Natural killer cell (primary cell): ENCODE measurements at regions not wholly inside any gene's neighbourhood (a gene's known extent, or its start where the extent isn't known, plus 50 kb on each side); places are given as distances from the start of the nearest gene placed in this dataset.

Source experiments
- ATAC-seq, 3 donors: fragments of 150-1000 bp in 2 of 3; fragments of 200-7000 bp in 1 of 3; cut with Tn5 transposase; 1 replicate in 1 of 3; 2 replicates in 2 of 3; pipeline ENCODE4 v1.10.0; 2021; ENCODE audit warnings: mild to moderate bottlenecking in 2 of 3, moderate library complexity in 2 of 3
- DNase-seq, 2 donors: peaks; one replicate each; pipeline versions ENCODE4 v3.0.0 to v3.0.0-alpha.2; 2013 to 2021; ENCODE audit warnings: mixed read lengths in 1 of 2
- H3K27ac ChIP-seq: one replicate; pipeline ENCODE4 v1.5.1; 2013; ENCODE audit warnings: mild to moderate bottlenecking, low read length
- H3K27me3 ChIP-seq: one replicate; pipeline ENCODE4 v1.6.1; 2013; ENCODE audit warnings: low read length; ENCODE audit not compliant: control insufficient read depth, insufficient read depth
- H3K36me3 ChIP-seq: one replicate; pipeline ENCODE4 v1.6.1; 2013; ENCODE audit warnings: low read length; ENCODE audit not compliant: control insufficient read depth, insufficient read depth
- H3K4me1 ChIP-seq: one replicate; pipeline ENCODE4 v1.6.1; 2013; ENCODE audit warnings: low read length; ENCODE audit not compliant: control insufficient read depth, insufficient read depth
- H3K4me3 ChIP-seq: one replicate; pipeline ENCODE4 v1.5.1; 2013; ENCODE audit warnings: low read length
- H3K9me3 ChIP-seq: one replicate; pipeline ENCODE4 v1.6.1; 2013; ENCODE audit warnings: low read length; ENCODE audit not compliant: control insufficient read depth, insufficient read depth
- H3K27ac Mint-ChIP-seq, 2 donors: one replicate each; pipeline ENCODE4 v1.8.0; 2022; ENCODE audit warnings: mild to moderate bottlenecking in 2 of 2, mixed read lengths in 2 of 2, moderate library complexity in 1 of 2
- H3K27me3 Mint-ChIP-seq, 2 donors: one replicate each; pipeline ENCODE4 v1.8.0; 2022; ENCODE audit warnings: low read depth in 2 of 2, mixed read lengths in 2 of 2
- H3K36me3 Mint-ChIP-seq: one replicate; pipeline ENCODE4 v1.8.0; 2022; ENCODE audit warnings: mixed read lengths
- H3K4me1 Mint-ChIP-seq, 2 donors: one replicate each; pipeline ENCODE4 v1.8.0; 2022; ENCODE audit warnings: mixed read lengths in 2 of 2
- H3K4me3 Mint-ChIP-seq: one replicate; pipeline ENCODE4 v1.8.0; 2022; ENCODE audit warnings: mild to moderate bottlenecking, moderate library complexity, mixed read lengths
- H3K9me3 Mint-ChIP-seq, 2 donors: one replicate each; pipeline ENCODE4 v1.8.0; 2022; ENCODE audit warnings: mixed read lengths in 2 of 2
- WGBS: methylation state at CpG from one replicate; pipeline ENCODE4 v1.1.7; 2013; ENCODE audit warnings: missing lambda C conversion rate; ENCODE audit not compliant: insufficient coverage; 5-methylcytosine and 5-hydroxymethylcytosine counted together
- intact Hi-C: fragments of 100-400 bp; cut with micrococcal nuclease; formaldehyde crosslinking; loops from one replicate; pipeline ENCODE4 v1.14.2; 2022
- TF ChIP-seq, protein P1 (sequence below): fragments of 200-600 bp; IDR thresholded peaks from one replicate; pipeline ENCODE4 v1.8.0; 2022; ENCODE audit warnings: antibody characterized with exemption

- Mint-ChIP-seq H3K27me3 (peaks cover 8 to 14% of the 10 kb centered on the region in 2 donors), H3K36me3 (no peaks in the 10 kb centered on the region), H3K4me1 (no peaks in the 10 kb centered on the region), H3K27ac (no peak overlapping the region), H3K4me3 (no peak overlapping the region), H3K9me3 (no peaks in the 10 kb centered on the region)
- no peak overlapping the region for H3K27ac ChIP-seq
- H3K27me3 ChIP-seq = no peaks in the 10 kb centered on the region
- no peak overlapping the region for H3K4me3 ChIP-seq
- TF ChIP-seq, protein P1, sequence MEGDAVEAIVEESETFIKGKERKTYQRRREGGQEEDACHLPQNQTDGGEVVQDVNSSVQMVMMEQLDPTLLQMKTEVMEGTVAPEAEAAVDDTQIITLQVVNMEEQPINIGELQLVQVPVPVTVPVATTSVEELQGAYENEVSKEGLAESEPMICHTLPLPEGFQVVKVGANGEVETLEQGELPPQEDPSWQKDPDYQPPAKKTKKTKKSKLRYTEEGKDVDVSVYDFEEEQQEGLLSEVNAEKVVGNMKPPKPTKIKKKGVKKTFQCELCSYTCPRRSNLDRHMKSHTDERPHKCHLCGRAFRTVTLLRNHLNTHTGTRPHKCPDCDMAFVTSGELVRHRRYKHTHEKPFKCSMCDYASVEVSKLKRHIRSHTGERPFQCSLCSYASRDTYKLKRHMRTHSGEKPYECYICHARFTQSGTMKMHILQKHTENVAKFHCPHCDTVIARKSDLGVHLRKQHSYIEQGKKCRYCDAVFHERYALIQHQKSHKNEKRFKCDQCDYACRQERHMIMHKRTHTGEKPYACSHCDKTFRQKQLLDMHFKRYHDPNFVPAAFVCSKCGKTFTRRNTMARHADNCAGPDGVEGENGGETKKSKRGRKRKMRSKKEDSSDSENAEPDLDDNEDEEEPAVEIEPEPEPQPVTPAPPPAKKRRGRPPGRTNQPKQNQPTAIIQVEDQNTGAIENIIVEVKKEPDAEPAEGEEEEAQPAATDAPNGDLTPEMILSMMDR = no peak
- DNase-seq (no peak), ATAC-seq (no peak)
- intact Hi-C loops = no loop called here
- WGBS = 45% methylated on average over 8 of the region's 8 CpGs
- H3K36me3 ChIP-seq = no peaks in the 10 kb centered on the region
- H3K9me3 ChIP-seq = no peaks in the 10 kb centered on the region
- no peaks in the 10 kb centered on the region for H3K4me1 ChIP-seq
Observed at GRCh38 chr4:147103403-147103946, 157.8 kb upstream of the TTC29 start.

DNA sequence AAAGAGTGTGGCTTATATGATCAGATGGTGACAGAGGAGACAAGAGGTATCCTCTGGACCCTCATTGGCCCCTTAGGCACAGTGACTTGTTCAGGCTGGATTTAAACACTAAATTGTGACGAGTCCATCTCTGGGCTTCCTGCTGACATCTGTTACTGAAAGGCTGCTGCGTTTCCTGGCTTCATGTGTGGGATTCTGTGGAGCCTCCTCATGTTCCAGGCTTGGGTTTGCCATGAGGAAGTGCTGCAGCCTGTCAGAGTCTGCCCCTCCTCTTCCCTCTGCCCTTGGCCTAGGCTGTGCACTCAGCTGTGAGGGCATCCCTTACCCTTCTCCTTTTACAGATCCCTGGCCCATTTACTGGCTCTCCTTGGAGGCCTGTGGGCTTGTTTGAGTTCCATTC lies 159.1 kb upstream of the TTC29 start:
- Mint-ChIP-seq H3K36me3 (no peaks in the 10 kb centered on the region), H3K4me1 (no peaks in the 10 kb centered on the region), H3K4me3 (no peak overlapping the region), H3K9me3 (no peaks in the 10 kb centered on the region), H3K27ac (no peak overlapping the region), H3K27me3 (peaks cover 8 to 14% of the 10 kb centered on the region in 2 donors)
- intact Hi-C loops = no loop called here
- no peak overlapping the region for H3K27ac ChIP-seq
- H3K4me3 ChIP-seq = no peak overlapping the region
- H3K4me1 ChIP-seq = no peaks in the 10 kb centered on the region
- TF ChIP-seq, protein P1 = no peak
- DNase-seq (no peak), ATAC-seq (no peak)
- no peaks in the 10 kb centered on the region for H3K36me3 ChIP-seq
- no peaks in the 10 kb centered on the region for H3K9me3 ChIP-seq
- 66% methylated on average over 2 of the region's 2 CpGs for WGBS
- H3K27me3 ChIP-seq = no peaks in the 10 kb centered on the region

GRCh38 chr4:147108409-147108808 lies 162.7 kb upstream of the TTC29 start:
- H3K9me3 Mint-ChIP-seq = no peaks in the 10 kb centered on the region
- ATAC-seq (no peak), DNase-seq (no peak)
- Histone ChIP-seq H3K36me3 (no peaks in the 10 kb centered on the region), H3K27ac (no peak overlapping the region), H3K27me3 (no peaks in the 10 kb centered on the region), H3K9me3 (no peaks in the 10 kb centered on the region), H3K4me1 (no peaks in the 10 kb centered on the region), H3K4me3 (no peak overlapping the region)
- no peaks in the 10 kb centered on the region for H3K36me3 Mint-ChIP-seq
- H3K4me3 Mint-ChIP-seq = no peak overlapping the region
- H3K27me3 Mint-ChIP-seq = peaks cover 8 to 14% of the 10 kb centered on the region in 2 donors
- TF ChIP-seq, protein P1 = no peak
- intact Hi-C loops = no loop called here
- H3K27ac Mint-ChIP-seq = no peak overlapping the region
- no CpG with 5 or more reads among the region's 2 CpGs for WGBS
- no peaks in the 10 kb centered on the region for H3K4me1 Mint-ChIP-seq

DNA sequence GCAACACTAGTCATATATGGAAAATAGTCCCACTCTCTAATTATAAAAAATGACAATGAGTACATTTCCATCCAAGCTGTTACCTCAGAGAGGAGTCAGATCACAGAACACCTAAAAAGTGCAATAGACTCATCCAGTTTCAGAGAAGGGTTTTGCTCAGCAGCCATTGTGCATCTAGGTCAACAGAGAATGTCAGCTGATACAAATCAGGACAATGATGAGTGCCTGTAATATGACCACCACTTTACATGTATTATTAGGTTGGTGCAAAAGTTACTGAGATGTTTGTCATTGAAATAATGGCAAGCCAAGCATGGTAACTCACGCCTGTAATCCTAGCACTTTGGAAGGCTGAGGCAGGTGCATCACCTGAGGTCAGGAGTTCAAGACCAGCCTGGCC lies 164.1 kb upstream of the TTC29 start:
- TF ChIP-seq, protein P1 = no peak

More for the DNA sequence above, 164.1 kb upstream of the TTC29 start:
- WGBS = 71% methylated on average over 1 of the region's 1 CpG
- Mint-ChIP-seq H3K4me3 (no peak overlapping the region), H3K27me3 (peaks cover 8 to 10% of the 10 kb centered on the region in 2 donors), H3K27ac (no peak overlapping the region), H3K4me1 (no peaks in the 10 kb centered on the region), H3K36me3 (no peaks in the 10 kb centered on the region), H3K9me3 (no peaks in the 10 kb centered on the region)
- Histone ChIP-seq H3K27ac (no peak overlapping the region), H3K9me3 (no peaks in the 10 kb centered on the region), H3K36me3 (no peaks in the 10 kb centered on the region), H3K4me1 (no peaks in the 10 kb centered on the region), H3K4me3 (no peak overlapping the region), H3K27me3 (no peaks in the 10 kb centered on the region)
- ATAC-seq (no peak), DNase-seq (no peak)
- intact Hi-C loops = no loop called here
